ENCODE measurements at regions not wholly inside any gene's neighbourhood (a gene's known extent, or its start where the extent isn't known, plus 50 kb on each side); places are given as distances from the start of the nearest gene placed in this dataset.

DNA sequence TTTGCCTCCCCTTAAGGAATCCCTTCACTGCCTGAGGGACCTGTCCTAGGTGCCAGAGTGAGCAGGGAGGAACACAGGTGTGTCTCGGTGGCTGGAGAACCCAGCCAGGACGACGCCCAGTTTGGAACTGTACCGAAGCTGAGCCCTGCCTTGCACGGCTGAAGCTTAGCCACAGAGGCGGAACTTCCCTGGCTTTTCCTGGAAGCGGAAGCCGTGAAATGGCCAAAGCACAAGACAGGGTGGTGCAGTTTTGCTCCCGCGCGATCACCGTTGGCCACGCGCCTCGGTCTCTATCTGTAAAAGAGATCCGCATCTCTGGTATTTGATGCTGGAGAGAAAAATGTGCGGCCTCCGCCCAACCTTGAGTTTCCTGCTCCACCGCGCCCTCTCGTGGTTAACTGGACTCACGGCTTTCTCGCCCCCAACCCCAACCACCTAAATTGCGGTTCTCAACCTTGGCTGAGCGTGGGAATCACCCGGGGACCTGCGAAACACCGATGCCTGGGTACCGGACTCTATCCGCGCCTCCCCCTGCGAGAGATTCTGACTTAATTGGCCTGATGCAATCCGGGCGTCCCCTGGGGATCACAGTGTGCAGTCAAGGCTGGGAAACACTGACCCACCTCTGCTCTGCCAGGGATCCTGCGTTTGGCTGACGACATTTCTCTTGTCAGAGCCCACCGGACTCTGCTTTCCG lies 70.7 kb upstream of the ABHD2 start (continued):
- TF ChIP-seq HNF1B (CRISPR knock-in tag; IDR thresholded peaks at IDR 0.05), result peak; percentile 45; the same call in 1 of the 2 replicates
- no peak for TF ChIP-seq SNRNP70 (IDR thresholded peaks at IDR 0.05; ENCODE audit: low read depth, low read length)
- TF ChIP-seq FOSL1 (CRISPR knock-in tag; IDR thresholded peaks at IDR 0.05; ENCODE audit: borderline replicate concordance), result no peak
- no peak for TF ChIP-seq ZFP36 (IDR thresholded peaks at IDR 0.05; ENCODE audit: borderline replicate concordance, low read depth, low read length, partially characterized antibody)
- no peak for TF ChIP-seq JUND (CRISPR knock-in tag; IDR thresholded peaks at IDR 0.05)
- TF ChIP-seq BCLAF1 (IDR thresholded peaks at IDR 0.05), result no peak
- no peak for TF ChIP-seq SAP130 (CRISPR knock-in tag; IDR thresholded peaks at IDR 0.05; ENCODE audit: low read depth)
- TF ChIP-seq ZNF879 (CRISPR knock-in tag; IDR thresholded peaks at IDR 0.05), result no peak
- no peak for TF ChIP-seq POLR2AphosphoS2 (IDR thresholded peaks at IDR 0.05; ENCODE audit: low read depth, low read length)
- no peak for TF ChIP-seq RXRB (CRISPR knock-in tag; IDR thresholded peaks at IDR 0.05; ENCODE audit: borderline replicate concordance)
- peak; percentile 61; the same call in 1 of the 2 replicates for TF ChIP-seq KDM2A (CRISPR knock-in tag; IDR thresholded peaks at IDR 0.05; ENCODE audit: borderline replicate concordance, low read depth)
- no peak for TF ChIP-seq MTA3 (CRISPR knock-in tag; IDR thresholded peaks at IDR 0.05)
- TF ChIP-seq NCOA5 (CRISPR knock-in tag; IDR thresholded peaks at IDR 0.05), result no peak
- TF ChIP-seq, protein P1, sequence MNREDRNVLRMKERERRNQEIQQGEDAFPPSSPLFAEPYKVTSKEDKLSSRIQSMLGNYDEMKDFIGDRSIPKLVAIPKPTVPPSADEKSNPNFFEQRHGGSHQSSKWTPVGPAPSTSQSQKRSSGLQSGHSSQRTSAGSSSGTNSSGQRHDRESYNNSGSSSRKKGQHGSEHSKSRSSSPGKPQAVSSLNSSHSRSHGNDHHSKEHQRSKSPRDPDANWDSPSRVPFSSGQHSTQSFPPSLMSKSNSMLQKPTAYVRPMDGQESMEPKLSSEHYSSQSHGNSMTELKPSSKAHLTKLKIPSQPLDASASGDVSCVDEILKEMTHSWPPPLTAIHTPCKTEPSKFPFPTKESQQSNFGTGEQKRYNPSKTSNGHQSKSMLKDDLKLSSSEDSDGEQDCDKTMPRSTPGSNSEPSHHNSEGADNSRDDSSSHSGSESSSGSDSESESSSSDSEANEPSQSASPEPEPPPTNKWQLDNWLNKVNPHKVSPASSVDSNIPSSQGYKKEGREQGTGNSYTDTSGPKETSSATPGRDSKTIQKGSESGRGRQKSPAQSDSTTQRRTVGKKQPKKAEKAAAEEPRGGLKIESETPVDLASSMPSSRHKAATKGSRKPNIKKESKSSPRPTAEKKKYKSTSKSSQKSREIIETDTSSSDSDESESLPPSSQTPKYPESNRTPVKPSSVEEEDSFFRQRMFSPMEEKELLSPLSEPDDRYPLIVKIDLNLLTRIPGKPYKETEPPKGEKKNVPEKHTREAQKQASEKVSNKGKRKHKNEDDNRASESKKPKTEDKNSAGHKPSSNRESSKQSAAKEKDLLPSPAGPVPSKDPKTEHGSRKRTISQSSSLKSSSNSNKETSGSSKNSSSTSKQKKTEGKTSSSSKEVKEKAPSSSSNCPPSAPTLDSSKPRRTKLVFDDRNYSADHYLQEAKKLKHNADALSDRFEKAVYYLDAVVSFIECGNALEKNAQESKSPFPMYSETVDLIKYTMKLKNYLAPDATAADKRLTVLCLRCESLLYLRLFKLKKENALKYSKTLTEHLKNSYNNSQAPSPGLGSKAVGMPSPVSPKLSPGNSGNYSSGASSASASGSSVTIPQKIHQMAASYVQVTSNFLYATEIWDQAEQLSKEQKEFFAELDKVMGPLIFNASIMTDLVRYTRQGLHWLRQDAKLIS (CRISPR knock-in tag; IDR thresholded peaks at IDR 0.05), result no peak
- TF ChIP-seq, protein P2, sequence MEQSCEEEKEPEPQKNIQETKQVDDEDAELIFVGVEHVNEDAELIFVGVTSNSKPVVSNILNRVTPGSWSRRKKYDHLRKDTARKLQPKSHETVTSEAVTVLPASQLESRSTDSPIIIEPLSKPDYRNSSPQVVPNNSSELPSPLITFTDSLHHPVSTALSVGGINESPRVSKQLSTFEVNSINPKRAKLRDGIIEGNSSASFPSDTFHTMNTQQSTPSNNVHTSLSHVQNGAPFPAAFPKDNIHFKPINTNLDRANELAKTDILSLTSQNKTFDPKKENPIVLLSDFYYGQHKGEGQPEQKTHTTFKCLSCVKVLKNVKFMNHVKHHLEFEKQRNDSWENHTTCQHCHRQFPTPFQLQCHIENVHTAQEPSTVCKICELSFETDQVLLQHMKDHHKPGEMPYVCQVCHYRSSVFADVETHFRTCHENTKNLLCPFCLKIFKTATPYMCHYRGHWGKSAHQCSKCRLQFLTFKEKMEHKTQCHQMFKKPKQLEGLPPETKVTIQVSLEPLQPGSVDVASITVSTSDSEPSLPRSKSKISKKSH (CRISPR knock-in tag; IDR thresholded peaks at IDR 0.05; ENCODE audit: borderline replicate concordance), result no peak
- no peak for TF ChIP-seq ZNF382 (CRISPR knock-in tag; IDR thresholded peaks at IDR 0.05; ENCODE audit: borderline replicate concordance)
- no peak for TF ChIP-seq ZNF841 (CRISPR knock-in tag; IDR thresholded peaks at IDR 0.05; ENCODE audit: borderline replicate concordance)
- no peak for TF ChIP-seq ZBTB21 (CRISPR knock-in tag; IDR thresholded peaks at IDR 0.05)
- TF ChIP-seq YY1 (IDR thresholded peaks at IDR 0.05; ENCODE audit: insufficient read depth, insufficient replicate concordance, low read depth, low read length), result peak; percentile 16
- no peak for TF ChIP-seq CEBPG (CRISPR knock-in tag; IDR thresholded peaks at IDR 0.05)
- no peak for TF ChIP-seq SMAD1 (CRISPR knock-in tag; IDR thresholded peaks at IDR 0.05; ENCODE audit: borderline replicate concordance, low read depth)
